ENCODE measurements at regions not wholly inside any gene's neighbourhood (a gene's known extent, or its start where the extent isn't known, plus 50 kb on each side); places are given as distances from the start of the nearest gene placed in this dataset.

DNA sequence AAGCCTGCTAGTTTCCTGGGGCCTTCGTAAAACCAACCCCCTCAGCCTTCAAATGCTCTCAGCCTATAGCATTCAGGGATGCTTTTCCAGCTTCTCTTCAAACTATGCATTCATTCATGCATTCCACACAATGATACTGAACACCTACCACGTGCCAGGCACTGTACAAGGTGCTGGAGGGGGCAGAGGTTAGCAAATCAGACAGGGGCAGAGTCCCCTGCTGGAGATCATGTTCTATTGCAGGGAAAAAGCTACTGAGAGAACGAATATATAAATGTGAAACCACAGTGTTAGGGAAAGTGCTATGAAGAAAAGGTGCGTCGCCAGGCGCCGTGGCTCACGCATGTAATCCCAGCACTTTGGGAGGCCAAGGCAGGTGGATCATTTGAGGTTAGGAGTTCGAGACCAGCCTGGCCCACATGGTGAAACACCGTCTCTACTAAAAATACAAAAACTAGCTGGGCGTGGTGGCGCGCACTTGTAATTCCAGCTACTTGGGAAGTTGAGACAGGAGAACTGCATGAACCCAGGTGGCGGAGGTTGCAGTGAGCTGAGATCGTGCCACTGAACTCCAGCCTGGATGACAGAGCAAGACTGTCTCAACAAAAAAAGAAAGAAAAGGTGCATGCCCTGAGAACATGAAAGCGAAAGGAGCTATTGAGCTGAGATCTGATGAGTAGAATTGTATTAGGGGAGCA, 64.6 kb upstream of the CALN1 start:
- TF ChIP-seq, protein P1, sequence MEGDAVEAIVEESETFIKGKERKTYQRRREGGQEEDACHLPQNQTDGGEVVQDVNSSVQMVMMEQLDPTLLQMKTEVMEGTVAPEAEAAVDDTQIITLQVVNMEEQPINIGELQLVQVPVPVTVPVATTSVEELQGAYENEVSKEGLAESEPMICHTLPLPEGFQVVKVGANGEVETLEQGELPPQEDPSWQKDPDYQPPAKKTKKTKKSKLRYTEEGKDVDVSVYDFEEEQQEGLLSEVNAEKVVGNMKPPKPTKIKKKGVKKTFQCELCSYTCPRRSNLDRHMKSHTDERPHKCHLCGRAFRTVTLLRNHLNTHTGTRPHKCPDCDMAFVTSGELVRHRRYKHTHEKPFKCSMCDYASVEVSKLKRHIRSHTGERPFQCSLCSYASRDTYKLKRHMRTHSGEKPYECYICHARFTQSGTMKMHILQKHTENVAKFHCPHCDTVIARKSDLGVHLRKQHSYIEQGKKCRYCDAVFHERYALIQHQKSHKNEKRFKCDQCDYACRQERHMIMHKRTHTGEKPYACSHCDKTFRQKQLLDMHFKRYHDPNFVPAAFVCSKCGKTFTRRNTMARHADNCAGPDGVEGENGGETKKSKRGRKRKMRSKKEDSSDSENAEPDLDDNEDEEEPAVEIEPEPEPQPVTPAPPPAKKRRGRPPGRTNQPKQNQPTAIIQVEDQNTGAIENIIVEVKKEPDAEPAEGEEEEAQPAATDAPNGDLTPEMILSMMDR (IDR thresholded peaks at IDR 0.05) = no peak
- TF ChIP-seq POLR2AphosphoS5 (IDR thresholded peaks at IDR 0.05) = no peak
- TF ChIP-seq EP300 (IDR thresholded peaks at IDR 0.05) = no peak
- TF ChIP-seq POLR2A (IDR thresholded peaks at IDR 0.05; ENCODE audit: low read depth) = no peak

All from esophagus muscularis mucosa (tissue), 4 donors.